ENCODE measurements at regions not wholly inside any gene's neighbourhood (a gene's known extent, or its start where the extent isn't known, plus 50 kb on each side); places are given as distances from the start of the nearest gene placed in this dataset.

DNA sequence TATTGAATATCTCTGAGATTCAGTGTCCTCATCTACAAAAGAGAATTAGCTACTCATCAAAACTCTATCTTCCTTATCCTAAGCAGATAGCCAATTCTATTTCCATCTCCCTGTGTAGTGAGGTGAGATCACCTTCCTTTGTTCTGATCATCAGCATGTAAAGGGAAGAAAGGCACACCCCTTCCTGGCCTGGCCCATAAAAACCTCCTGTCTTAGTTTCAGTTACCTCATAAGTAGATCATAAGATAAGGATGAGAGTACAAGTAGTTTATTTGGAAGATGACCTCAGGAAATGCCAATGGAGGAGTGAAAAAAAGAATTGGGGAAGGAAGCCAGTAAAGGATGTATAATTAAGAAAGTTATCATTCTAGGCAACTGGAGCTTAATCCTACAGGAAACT is 114.5 kb upstream of the GADL1 start:
- DNase-seq, result no peak

- DNase-seq, result no peak
These were observed 115.4 kb upstream of the GADL1 start for GRCh38 chr3:31009881-31010280.

- DNase-seq, result no peak
These were observed 116.0 kb upstream of the GADL1 start for GRCh38 chr3:31010491-31010890.

GRCh38 chr3:31011380-31011779 is 116.9 kb upstream of the GADL1 start:
- peak; percentile 68 for DNase-seq

GRCh38 chr3:31013090-31013489 is 118.6 kb upstream of the GADL1 start:
- no peak for DNase-seq

DNA sequence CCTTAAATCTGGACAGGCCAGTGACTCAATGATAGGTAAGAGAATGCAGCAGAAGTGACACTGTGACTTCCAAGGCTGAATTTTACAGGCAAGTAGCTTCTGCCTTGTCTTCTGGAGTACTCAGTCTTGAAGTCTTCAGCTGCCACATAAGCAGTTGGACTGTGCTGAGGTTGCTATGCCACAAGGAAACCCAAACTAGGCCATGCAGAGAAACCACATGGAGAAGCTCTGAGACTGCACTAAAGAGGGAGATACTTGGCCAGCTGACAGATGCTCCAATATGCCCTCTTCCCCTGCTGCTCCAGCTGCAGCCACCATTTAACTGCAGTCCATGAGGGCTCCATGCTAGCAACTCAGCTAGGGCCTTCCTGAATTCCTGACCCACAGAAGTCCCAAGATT is 119.4 kb upstream of the GADL1 start:
- no peak for DNase-seq

DNA sequence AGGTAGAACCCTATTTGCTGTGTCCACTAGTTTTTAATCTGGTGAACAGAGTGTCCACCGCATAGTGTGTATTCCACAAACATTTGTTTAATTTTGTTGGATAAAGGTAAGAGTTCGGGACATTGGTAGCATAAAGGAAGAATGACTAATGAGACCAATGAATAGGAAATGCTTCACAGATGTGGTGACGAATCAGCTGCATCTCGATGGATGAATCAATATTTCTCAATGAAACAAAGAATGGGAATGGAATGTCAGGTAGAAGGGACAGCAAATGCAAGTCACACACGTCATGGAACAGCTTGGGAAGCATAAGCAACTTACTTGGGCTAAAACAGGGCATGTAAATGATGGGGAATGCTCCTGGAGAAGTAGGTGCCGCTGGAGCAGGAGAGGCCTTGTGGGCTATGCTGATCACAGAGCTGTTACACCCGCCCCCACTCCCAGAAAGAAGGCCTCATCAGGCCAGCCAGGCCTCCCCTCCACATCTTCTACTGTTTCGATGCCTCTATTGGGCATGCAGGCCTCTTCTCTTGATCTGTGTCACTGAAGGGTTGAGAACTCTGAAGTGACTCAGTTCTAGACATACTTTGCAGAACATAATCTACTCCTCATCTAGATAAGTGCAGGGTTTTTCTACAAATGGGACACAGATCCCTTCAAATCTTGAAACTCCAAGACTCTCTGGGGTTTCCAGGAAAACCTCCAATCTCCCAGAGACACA is 120.0 kb upstream of the GADL1 start:
- DNase-seq, result no peak

DNA sequence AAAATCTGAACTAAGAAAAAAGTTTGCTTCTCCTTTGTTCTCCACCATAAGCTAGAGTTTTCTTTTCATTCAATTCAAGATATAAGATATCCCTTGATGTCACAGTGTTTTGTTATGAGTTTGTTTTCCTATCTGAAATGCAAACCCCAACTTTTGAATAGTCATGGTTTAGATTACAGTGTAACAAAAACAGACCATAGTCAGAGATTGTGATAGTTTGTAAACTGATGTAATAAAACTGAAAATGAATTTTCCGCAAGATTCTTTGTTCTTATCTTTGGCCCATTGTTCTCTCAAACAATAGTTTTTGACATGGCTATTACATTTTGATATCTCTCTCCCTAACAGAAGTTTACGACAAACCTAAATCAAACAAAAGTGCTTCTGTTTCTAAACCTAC is 121.7 kb upstream of the GADL1 start:
- no peak for DNase-seq

- DNase-seq, result no peak
These were observed 128.3 kb upstream of the GADL1 start for GRCh38 chr3:31022716-31023115.

GRCh38 chr3:31025541-31025940 is 131.1 kb upstream of the GADL1 start:
- no peak for DNase-seq

- DNase-seq, result no peak
These were observed 132.8 kb upstream of the GADL1 start for GRCh38 chr3:31027191-31027761.

- no peak for DNase-seq
These were observed 133.5 kb upstream of the GADL1 start for GRCh38 chr3:31027914-31028313.

GRCh38 chr3:31028766-31029165 is 134.3 kb upstream of the GADL1 start:
- no peak for DNase-seq

DNA sequence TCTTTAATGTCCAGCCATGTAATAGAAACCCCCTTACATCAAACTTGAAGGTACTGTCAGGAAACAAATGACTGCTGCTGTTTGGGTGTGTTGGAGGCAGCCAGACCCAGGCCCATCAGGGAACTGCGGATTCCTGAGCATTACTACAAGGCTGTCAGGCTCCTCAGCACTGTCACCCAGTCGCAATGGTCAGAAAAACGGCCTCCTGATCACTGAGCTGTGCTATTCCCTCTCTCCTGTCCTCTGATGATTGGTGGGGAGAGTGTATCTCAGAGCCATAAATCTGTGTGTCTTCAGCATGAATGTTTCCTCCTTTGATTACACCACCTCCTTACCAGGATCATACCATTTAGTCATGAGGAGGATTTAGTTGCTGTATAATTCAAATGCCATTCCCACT is 135.2 kb upstream of the GADL1 start:
- DNase-seq, result no peak

DNA sequence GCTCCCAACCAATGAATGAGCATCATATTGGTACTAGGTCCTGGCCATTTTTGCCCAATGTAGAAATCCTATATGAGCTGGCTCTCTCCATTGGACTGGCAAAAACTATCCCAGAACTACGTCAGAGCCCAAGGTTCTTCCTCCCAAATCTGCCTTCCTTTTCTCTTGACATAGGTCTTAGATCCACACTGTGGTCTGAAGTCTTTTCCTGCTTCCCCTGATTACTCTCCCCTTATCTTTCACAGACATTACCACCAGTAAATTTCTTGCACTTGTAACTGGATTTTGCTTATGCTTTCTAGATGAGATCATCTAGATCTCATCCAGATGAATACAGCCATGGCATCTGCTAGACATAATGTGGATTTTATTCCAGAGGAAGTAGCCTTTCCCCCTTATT is 141.2 kb upstream of the GADL1 start:
- DNase-seq, result no peak

DNA sequence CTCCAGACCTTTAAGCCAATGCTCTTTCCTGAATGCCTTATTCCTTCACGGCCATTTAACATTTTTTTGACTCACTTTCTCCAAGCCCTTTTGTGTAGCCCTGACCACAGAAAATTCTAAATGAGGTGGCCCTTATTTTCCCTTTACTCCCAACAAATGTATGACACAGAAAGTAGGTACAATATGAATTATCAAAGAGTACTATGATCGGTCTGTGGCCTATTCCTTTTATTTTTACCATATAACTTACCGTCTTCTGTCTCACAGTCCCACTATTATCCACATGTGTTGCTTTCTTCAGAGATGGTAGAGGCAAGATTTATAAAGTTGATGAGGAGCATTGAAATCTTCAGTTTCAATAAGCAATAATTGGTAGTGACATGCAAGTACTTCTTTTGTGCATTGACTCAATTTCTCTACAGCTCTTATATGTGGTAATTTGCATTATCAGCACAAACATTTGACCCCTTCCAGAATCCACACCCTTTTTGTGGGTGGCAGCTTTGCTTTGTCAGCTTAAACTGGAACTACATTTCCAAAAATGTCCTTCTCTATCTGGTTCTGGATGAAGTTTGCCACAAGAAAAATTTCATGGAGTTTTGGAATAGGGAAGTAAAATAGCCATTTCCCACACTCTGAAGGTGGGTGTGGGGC is 143.8 kb upstream of the GADL1 start:
- DNase-seq, result no peak

GRCh38 chr3:31039145-31039544 is 144.7 kb upstream of the GADL1 start:
- no peak for DNase-seq

DNA sequence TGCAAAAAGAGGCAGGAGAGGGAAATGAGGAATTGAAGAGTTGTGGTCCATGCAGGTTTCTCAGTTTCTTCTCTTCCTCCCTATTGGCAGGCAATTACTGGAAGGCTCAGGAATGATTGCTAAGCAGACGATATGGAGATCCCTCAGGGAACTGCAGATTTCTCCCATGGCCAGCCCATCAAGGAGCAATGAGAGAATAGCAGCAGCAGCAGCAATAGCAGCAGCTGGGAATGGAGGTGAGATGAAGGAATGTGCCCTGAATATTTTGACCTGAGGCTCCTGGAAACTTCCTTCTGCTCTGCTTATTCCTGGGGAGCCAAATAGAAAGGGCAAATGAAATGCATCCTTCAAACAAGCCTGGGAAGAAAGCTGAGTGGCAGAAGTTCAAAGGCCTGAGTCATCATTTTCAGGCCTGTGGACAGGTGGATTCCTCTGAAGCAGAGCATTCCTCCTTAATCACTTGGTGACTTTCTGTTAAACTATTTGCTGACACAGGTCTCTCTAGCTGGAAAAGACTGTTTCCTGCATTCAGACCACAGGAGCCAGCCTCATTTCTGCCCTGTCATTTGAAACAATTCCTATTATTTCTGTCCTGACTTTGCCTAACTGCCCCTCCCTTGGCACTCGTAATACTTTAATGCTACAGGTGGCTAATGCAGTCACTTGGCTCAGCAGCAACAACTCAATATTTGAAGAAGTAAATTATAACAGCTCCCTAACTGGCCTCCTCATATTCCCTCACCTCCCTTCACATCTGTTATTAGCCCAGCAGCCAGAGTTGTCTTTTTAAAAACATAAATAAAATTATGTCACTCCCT is 146.9 kb upstream of the GADL1 start:
- no peak for DNase-seq

DNA sequence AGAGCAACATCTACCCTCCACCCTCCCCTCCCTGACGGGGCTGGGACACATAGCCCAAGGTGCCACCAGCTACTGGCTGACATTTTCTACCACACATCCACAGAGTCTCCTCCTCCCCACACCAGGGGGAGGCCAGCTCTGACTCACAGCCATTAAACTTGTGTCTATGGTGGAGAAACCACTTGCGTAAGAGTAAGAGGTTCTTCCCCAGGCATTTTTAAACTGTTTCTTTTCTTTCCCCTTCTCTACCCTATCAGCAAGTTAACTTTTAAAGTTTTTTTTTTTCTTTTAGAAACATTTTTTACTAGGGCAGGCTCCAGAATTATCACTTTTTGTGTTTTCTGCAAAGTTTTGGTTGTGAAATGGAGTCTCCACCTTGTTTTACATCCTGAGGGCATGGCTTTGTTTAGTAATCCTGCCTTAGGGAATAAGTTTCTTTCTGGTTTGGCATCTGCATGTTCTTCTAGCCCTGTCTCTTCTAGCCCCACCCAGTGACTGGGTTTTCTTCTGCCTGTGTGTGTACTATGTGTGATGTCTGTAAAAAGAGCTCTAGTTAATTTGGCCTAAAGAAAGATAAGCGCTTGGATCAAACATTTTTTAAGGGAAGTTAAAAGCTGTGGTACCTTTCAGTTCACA is 148.8 kb upstream of the GADL1 start:
- DNase-seq, result no peak

- DNase-seq, result no peak
These were observed 153.2 kb upstream of the GADL1 start for GRCh38 chr3:31047673-31048072.

DNA sequence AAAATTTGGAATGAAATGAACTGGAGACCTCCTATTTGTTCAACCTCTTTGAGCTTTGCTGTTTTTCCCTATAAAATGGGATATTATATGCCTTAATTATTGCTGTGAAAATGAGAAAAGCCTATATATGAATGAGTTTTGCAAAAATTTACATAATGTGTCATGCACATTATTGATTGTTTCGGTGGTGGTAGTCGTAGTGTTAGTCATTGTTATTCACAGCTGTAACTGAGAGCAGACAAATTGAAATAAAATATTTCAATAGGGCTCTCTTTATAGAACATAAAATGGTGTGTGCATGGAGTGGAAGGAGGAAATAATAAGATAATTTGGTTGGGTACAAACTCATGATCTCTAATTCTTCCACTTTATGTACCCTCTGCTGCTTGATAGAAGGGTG is 153.7 kb upstream of the GADL1 start:
- no peak for DNase-seq

- no peak for DNase-seq
These were observed 155.8 kb upstream of the GADL1 start for GRCh38 chr3:31050296-31050695.

DNA sequence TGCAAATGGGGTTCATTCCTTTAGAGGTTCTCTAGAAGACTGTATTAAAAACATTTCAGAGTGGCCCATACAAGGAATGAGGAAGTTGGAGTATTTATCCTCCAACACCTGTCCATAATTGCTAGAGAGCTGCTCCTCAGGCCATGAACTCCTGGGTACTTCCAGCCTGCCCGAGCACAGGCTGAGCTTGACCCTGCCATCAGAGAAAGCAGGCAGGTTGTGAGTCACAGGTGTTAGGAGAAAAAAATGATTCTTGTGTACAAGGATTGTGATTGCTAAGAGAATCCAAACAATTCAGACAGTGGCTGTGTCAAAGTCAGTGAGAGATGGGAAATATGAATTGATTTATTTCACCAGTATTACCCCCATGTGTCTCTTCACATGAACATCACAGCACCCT is 156.8 kb upstream of the GADL1 start:
- no peak for DNase-seq
